Ishikawa (cell line): ENCODE measurements at regions not wholly inside any gene's neighbourhood (a gene's known extent, or its start where the extent isn't known, plus 50 kb on each side); places are given as distances from the start of the nearest gene placed in this dataset.

Source experiments
- CREB1 ChIP-seq: IDR thresholded peaks from 2 replicates; pipeline ENCODE4 v1.6.1; 2012; ENCODE audit warnings: low read depth
- EGR1 ChIP-seq: IDR thresholded peaks from 2 replicates; pipeline ENCODE4 v1.6.1; 2012
- EP300 ChIP-seq: IDR thresholded peaks from 2 replicates; pipeline ENCODE4 v1.6.1; 2012; ENCODE audit warnings: borderline replicate concordance
- FOXM1 ChIP-seq: IDR thresholded peaks from 2 replicates; pipeline ENCODE4 v1.6.1; 2012; ENCODE audit warnings: low read depth, borderline replicate concordance
- MAX ChIP-seq: IDR thresholded peaks from 2 replicates; pipeline ENCODE4 v1.6.1; 2012
- TAF1 ChIP-seq: IDR thresholded peaks from 2 replicates; pipeline ENCODE4 v1.6.1; 2012; ENCODE audit warnings: low read depth, mild to moderate bottlenecking
- USF1 ChIP-seq: IDR thresholded peaks from 2 replicates; pipeline ENCODE4 v1.6.1; 2012
- YY1 ChIP-seq: IDR thresholded peaks from 2 replicates; pipeline ENCODE4 v1.6.1; 2012; ENCODE audit warnings: low read depth
- ZBTB7A ChIP-seq: IDR thresholded peaks from 2 replicates; pipeline ENCODE4 v1.6.1; 2012; ENCODE audit warnings: low read depth
- TF ChIP-seq, protein P1 (sequence below): IDR thresholded peaks from 2 replicates; pipeline ENCODE4 v1.6.1; 2012; ENCODE audit warnings: low read depth, mild to moderate bottlenecking

DNA sequence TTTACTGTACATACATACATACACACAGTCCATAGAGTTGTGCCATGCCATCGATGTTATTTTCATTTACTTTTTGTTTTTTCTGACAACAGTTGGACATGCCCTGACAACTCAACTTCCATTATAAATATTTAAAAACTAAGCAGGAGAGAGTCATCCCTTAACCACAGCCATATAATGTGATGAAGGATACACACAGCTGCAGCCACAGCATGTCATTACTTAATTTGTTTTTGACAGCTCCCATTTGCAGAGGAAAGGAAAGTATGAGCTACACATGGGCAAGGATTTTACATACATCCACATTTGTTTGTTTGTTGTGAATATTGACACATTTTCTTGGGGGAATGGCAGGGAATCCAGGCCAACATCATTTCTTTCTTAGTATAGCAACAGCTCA, 91.5 kb upstream of the TUT7 start:
- TF ChIP-seq, protein P1, sequence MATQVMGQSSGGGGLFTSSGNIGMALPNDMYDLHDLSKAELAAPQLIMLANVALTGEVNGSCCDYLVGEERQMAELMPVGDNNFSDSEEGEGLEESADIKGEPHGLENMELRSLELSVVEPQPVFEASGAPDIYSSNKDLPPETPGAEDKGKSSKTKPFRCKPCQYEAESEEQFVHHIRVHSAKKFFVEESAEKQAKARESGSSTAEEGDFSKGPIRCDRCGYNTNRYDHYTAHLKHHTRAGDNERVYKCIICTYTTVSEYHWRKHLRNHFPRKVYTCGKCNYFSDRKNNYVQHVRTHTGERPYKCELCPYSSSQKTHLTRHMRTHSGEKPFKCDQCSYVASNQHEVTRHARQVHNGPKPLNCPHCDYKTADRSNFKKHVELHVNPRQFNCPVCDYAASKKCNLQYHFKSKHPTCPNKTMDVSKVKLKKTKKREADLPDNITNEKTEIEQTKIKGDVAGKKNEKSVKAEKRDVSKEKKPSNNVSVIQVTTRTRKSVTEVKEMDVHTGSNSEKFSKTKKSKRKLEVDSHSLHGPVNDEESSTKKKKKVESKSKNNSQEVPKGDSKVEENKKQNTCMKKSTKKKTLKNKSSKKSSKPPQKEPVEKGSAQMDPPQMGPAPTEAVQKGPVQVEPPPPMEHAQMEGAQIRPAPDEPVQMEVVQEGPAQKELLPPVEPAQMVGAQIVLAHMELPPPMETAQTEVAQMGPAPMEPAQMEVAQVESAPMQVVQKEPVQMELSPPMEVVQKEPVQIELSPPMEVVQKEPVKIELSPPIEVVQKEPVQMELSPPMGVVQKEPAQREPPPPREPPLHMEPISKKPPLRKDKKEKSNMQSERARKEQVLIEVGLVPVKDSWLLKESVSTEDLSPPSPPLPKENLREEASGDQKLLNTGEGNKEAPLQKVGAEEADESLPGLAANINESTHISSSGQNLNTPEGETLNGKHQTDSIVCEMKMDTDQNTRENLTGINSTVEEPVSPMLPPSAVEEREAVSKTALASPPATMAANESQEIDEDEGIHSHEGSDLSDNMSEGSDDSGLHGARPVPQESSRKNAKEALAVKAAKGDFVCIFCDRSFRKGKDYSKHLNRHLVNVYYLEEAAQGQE, result no peak
- no peak for TF ChIP-seq EP300
- no peak for TF ChIP-seq EGR1
- TF ChIP-seq YY1, result no peak
- no peak for TF ChIP-seq CREB1
- TF ChIP-seq FOXM1, result no peak
- no peak for TF ChIP-seq ZBTB7A
- TF ChIP-seq TAF1, result no peak
- no peak for TF ChIP-seq MAX
- no peak for TF ChIP-seq USF1
